Calu3 (cell line): ENCODE measurements at regions not wholly inside any gene's neighbourhood (a gene's known extent, or its start where the extent isn't known, plus 50 kb on each side); places are given as distances from the start of the nearest gene placed in this dataset.

ENCODE experiments used
- BruUV-seq: library from RNA; stranded (reverse); fragments of 400-500 nt; replicated peaks from 2 replicates; lab custom pipeline; 2021; lab: Mats Ljungman, UMichigan
- CTCF ChIA-PET: fragments of 300-600 bp; sonication (Branson Sonifier 250); formaldehyde crosslinking; loops from one replicate; lab custom pipeline; 2022; ENCODE audit warnings: antibody characterized with exemption; lab: Charles Lee
- DNase-seq: peaks from one replicate; pipeline ENCODE4 v3.0.0; 2022
- H3K27ac Mint-ChIP-seq: one replicate; pipeline ENCODE4 v1.8.0; 2022; ENCODE audit warnings: mixed read lengths; ENCODE audit not compliant: unreplicated experiment
- H3K27me3 Mint-ChIP-seq: one replicate; pipeline ENCODE4 v1.8.0; 2022; ENCODE audit warnings: mixed read lengths; ENCODE audit not compliant: unreplicated experiment
- H3K36me3 Mint-ChIP-seq: one replicate; pipeline ENCODE4 v1.8.0; 2022; ENCODE audit warnings: mild to moderate bottlenecking, moderate library complexity, mixed read lengths; ENCODE audit not compliant: insufficient read depth, unreplicated experiment
- H3K4me1 Mint-ChIP-seq: one replicate; pipeline ENCODE4 v1.8.0; 2022; ENCODE audit warnings: mild to moderate bottlenecking, low read depth, mixed read lengths; ENCODE audit not compliant: unreplicated experiment
- H3K4me3 Mint-ChIP-seq: one replicate; pipeline ENCODE4 v1.8.0; 2022; ENCODE audit warnings: mild to moderate bottlenecking, low read depth, moderate library complexity, mixed read lengths; ENCODE audit not compliant: unreplicated experiment
- H3K9me3 Mint-ChIP-seq: one replicate; pipeline ENCODE4 v1.8.0; 2022; ENCODE audit warnings: low read depth, mixed read lengths; ENCODE audit not compliant: unreplicated experiment
- intact Hi-C: fragments of 100-400 bp; cut with micrococcal nuclease; formaldehyde crosslinking; loops from one replicate; pipeline ENCODE4 v1.10.0; 2022; ENCODE audit not compliant: unreplicated experiment
- TF ChIP-seq, protein P1 (sequence below): fragments of 200-600 bp; IDR thresholded peaks from one replicate; pipeline ENCODE4 v1.8.0; 2022; ENCODE audit warnings: antibody characterized with exemption; ENCODE audit not compliant: unreplicated experiment

DNA sequence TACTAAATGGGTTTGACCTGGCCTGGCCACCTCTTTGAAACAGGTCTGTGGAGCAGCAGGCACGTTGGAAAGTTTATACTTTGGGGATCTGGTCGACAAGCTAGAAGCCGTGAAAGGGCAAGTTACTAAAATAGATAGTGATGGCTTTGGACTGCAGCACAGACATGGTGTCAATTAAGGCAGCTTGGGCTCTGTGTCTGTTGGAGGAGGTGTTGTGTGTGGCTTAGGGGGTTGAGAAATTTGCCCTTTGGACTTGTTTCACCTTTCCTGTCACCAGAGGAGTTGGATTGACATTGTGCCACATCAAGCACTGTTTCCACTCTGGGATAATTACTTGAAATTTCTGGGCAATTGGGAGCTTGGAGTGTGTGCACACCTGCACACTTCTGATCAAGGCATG, 251.8 kb upstream of the MKI67 start:
- BruUV-seq: no TSS peak

DNA sequence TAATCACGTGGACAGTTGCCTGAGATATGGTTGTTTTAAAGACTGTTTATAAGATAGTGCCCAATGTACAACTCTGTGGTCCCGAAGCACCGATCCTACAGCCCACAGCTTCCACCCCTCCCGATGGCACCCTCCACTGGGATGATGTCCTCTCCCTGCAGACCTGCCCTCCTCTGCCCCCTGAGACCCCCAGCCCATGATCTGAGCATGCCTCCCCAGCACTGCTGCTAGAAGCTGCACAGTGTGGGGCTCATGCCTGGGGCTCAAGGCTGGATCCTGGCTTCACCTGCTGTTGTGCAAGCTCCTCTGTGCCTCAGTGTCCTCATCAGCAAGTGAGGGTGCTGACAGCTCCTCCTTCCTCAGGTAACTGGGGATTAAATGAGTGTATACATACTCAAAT, 254.7 kb upstream of the MKI67 start:
- TF ChIP-seq, protein P1, sequence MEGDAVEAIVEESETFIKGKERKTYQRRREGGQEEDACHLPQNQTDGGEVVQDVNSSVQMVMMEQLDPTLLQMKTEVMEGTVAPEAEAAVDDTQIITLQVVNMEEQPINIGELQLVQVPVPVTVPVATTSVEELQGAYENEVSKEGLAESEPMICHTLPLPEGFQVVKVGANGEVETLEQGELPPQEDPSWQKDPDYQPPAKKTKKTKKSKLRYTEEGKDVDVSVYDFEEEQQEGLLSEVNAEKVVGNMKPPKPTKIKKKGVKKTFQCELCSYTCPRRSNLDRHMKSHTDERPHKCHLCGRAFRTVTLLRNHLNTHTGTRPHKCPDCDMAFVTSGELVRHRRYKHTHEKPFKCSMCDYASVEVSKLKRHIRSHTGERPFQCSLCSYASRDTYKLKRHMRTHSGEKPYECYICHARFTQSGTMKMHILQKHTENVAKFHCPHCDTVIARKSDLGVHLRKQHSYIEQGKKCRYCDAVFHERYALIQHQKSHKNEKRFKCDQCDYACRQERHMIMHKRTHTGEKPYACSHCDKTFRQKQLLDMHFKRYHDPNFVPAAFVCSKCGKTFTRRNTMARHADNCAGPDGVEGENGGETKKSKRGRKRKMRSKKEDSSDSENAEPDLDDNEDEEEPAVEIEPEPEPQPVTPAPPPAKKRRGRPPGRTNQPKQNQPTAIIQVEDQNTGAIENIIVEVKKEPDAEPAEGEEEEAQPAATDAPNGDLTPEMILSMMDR: no peak
- intact Hi-C loops: no loop called here
- H3K27ac Mint-ChIP-seq: no peak overlapping the region
- peaks cover 8% of the 10 kb centered on the region for H3K9me3 Mint-ChIP-seq
- no peak overlapping the region for H3K4me3 Mint-ChIP-seq
- no TSS peak for BruUV-seq
- H3K4me1 Mint-ChIP-seq: no peaks in the 10 kb centered on the region
- CTCF ChIA-PET: no interaction called here
- DNase-seq: no peak
- H3K27me3 Mint-ChIP-seq: no peaks in the 10 kb centered on the region
- no peaks in the 10 kb centered on the region for H3K36me3 Mint-ChIP-seq

More for the DNA sequence above, 251.8 kb upstream of the MKI67 start:
- intact Hi-C loops: no loop called here
- TF ChIP-seq, protein P1: no peak
- CTCF ChIA-PET: no interaction called here
- Mint-ChIP-seq H3K27ac (no peak overlapping the region), H3K36me3 (no peaks in the 10 kb centered on the region), H3K27me3 (no peaks in the 10 kb centered on the region), H3K9me3 (peaks cover 3% of the 10 kb centered on the region), H3K4me3 (no peak overlapping the region), H3K4me1 (no peaks in the 10 kb centered on the region)
- no peak for DNase-seq

DNA sequence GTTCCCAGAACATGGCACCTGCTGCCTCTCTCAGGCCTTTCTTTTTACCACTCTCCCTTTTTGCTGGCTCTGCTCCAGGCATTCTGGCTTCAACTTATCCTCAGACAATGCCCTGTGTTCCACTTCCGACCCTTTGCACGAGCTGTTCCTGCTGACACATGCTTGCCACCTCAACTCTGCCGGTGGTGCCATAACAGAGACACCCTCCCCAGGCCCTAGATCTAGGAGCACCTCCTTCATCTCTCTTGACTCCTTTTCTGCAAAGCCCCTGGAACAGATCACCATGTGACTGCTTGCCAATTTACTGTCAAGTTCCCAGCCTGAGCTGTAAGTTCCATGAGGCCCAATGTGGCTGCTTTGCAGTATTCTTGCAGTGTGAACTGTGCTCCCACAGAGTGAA, 256.0 kb upstream of the MKI67 start:
- intact Hi-C loops: no loop called here
- H3K27me3 Mint-ChIP-seq: no peaks in the 10 kb centered on the region
- no peaks in the 10 kb centered on the region for H3K36me3 Mint-ChIP-seq
- CTCF ChIA-PET: no interaction called here
- no peaks in the 10 kb centered on the region for H3K4me1 Mint-ChIP-seq
- H3K9me3 Mint-ChIP-seq: peaks cover 11% of the 10 kb centered on the region
- TF ChIP-seq, protein P1: no peak
- no TSS peak for BruUV-seq
- DNase-seq: no peak
- H3K27ac Mint-ChIP-seq: no peak overlapping the region
- no peak overlapping the region for H3K4me3 Mint-ChIP-seq

DNA sequence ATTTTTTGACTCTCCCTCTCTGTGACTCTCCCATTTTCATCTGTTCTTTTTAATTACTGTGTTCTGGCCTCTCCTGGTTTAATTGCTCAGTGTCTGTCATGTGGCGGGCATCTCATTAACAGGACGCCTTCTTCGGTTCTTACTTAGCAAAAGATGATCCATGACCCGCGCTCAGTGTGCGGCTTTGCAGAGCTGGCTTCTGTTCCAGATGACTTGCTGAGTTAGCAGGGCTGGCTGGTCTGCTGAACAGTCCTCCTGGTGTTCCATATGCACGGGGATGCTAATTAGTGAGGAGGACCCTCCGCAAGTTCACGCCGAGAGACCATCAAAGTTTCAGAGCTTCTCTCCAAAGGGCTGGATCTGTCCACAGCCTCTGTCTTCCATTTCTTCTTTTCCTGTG, 258.6 kb upstream of the MKI67 start:
- no peak overlapping the region for H3K4me3 Mint-ChIP-seq
- no peaks in the 10 kb centered on the region for H3K27me3 Mint-ChIP-seq
- peaks cover 11% of the 10 kb centered on the region for H3K9me3 Mint-ChIP-seq
- no TSS peak for BruUV-seq
- CTCF ChIA-PET: no interaction called here
- no peak for DNase-seq
- H3K36me3 Mint-ChIP-seq: no peaks in the 10 kb centered on the region
- no peaks in the 10 kb centered on the region for H3K4me1 Mint-ChIP-seq
- TF ChIP-seq, protein P1: no peak
- no peak overlapping the region for H3K27ac Mint-ChIP-seq
- intact Hi-C loops: no loop called here
